ENCODE measurements at regions not wholly inside any gene's neighbourhood (a gene's known extent, or its start where the extent isn't known, plus 50 kb on each side); places are given as distances from the start of the nearest gene placed in this dataset.
A peak's percentile ranks its signal among the peaks of the same experiment; 100 is the strongest.

DNA sequence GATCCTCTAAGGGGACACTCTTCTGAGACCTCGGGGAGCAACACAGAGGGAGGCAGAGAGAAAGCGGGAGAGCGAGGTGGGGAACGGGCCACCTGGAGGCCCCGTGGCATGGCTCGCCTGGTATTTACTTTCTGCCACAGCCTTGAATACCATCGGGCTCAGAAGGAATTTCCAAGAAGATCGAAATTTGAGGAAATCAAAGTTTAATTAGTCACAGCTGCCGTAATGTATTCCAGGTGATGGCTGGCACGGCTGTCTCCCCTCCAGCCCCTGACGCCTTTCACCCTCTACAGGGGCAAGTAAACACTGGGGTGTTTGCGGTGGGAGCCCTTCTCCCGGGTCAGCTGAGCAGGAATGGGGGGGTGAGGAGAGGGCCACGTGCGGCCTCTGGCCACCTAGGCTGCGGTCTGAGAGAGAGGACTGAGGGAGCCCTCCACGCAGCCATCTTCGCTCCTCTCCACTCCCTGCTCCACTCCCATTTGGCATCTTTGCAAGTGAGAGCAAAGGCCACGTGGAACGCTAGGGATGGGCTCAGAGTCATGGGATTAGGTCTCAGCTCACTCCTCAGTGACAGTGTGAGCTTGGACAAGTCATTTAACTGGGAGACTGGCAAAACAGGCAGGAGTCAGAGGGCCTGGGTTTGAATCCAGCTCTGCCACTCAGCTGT, 125.2 kb downstream of the SYF2 start:
- H2BK5ac ChIP-seq (ENCODE audit: low read depth, low read length, poor library complexity, severe bottlenecking): no peak overlapping the region
- no peak overlapping the region for H3K27ac ChIP-seq (ENCODE audit: low read length, poor library complexity, severe bottlenecking)

DNA sequence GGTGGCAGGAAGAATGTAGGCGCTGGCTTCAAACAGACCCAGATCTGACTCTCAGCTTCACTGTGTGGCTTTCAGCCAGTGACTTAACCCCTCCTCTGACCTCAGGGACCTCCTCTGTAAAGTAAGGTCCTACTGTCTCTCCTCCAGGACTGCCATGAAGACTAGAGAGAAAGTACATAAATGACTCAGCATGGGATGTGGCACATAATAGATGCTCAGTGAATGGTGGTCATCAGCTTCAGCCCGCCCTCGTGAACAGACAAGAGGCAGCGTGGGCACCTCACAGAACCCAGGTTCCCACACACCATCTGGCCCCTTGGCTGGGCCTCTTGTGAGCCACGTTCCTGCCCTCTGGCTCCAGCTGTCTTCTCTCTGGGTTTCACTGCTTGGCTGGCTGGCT, 126.0 kb downstream of the SYF2 start:
- H3K79me1 ChIP-seq (replicated peaks; ENCODE audit: low read length, poor library complexity, severe bottlenecking): no peaks in the 10 kb centered on the region
- no peaks in the 10 kb centered on the region for H3K36me3 ChIP-seq (ENCODE audit: control insufficient read depth in 1 of 2, insufficient read depth in 2 of 2, low read depth in 1 of 2, low read length in 2 of 2)
- peaks cover 60 to 66% of the 10 kb centered on the region in 2 experiments for H3K27me3 ChIP-seq (ENCODE audit: control insufficient read depth in 1 of 2, insufficient read depth in 1 of 2, low read length in 2 of 2)

More for the DNA sequence above, 125.2 kb downstream of the SYF2 start:
- Histone ChIP-seq H4K8ac (ENCODE audit: low read length) (no peak overlapping the region), H4K91ac (ENCODE audit: low read length) (no peak overlapping the region), H2BK15ac (ENCODE audit: low read depth, poor library complexity, severe bottlenecking) (no peak overlapping the region), H3K9me3 (ENCODE audit: control insufficient read depth, low read length) (peaks cover 11% of the 10 kb centered on the region), H3K23ac (ENCODE audit: low read length in 2 of 2) (no peak overlapping the region), H2BK12ac (ENCODE audit: low read length in 2 of 2) (no peak overlapping the region), H3K27me3 (ENCODE audit: control insufficient read depth in 1 of 2, insufficient read depth in 1 of 2, low read length in 2 of 2) (peaks cover 62 to 65% of the 10 kb centered on the region in 2 experiments), H2BK120ac (ENCODE audit: low read depth, low read length) (no peak overlapping the region), H2AK5ac (ENCODE audit: low read length, severe bottlenecking) (no peak overlapping the region), H3K79me1 (replicated peaks; ENCODE audit: low read length, poor library complexity, severe bottlenecking) (no peaks in the 10 kb centered on the region), H3K4ac (ENCODE audit: low read depth in 1 of 2, low read length in 2 of 2) (no peak overlapping the region), H3K36me3 (ENCODE audit: control insufficient read depth in 1 of 2, insufficient read depth in 2 of 2, low read depth in 1 of 2, low read length in 2 of 2) (no peaks in the 10 kb centered on the region), H2AFZ (ENCODE audit: low read depth, low read length) (no peak overlapping the region), H3K4me1 (ENCODE audit: control insufficient read depth, insufficient read depth, low read depth, low read length) (peaks cover 6% of the 10 kb centered on the region), H3K14ac (ENCODE audit: low read length in 2 of 2) (no peak overlapping the region), H3K4me3 (ENCODE audit: insufficient read depth in 1 of 2, low read depth in 1 of 2, low read length in 2 of 2) (no peak overlapping the region), H3K9ac (ENCODE audit: low read length) (no peak overlapping the region), H3K4me2 (ENCODE audit: low read length, poor library complexity, severe bottlenecking) (no peak overlapping the region), H3K18ac (ENCODE audit: low read depth in 1 of 2, low read length in 2 of 2) (no peak overlapping the region)
- DNase-seq: no peak
- WGBS: 87% methylated on average over 20 of the region's 20 CpGs

GRCh38 chr1:25105836-25106235, 126.5 kb downstream of the SYF2 start:
- no peak overlapping the region for H2AK5ac ChIP-seq (ENCODE audit: low read length, severe bottlenecking)
- no peak overlapping the region for H3K4me2 ChIP-seq (ENCODE audit: low read length, poor library complexity, severe bottlenecking)
- H3K14ac ChIP-seq (ENCODE audit: low read length in 2 of 2): no peak overlapping the region
- no peak overlapping the region for H3K4ac ChIP-seq (ENCODE audit: low read depth in 1 of 2, low read length in 2 of 2)
- no peak overlapping the region for H3K27ac ChIP-seq (ENCODE audit: low read length, poor library complexity, severe bottlenecking)
- no peak overlapping the region for H4K8ac ChIP-seq (ENCODE audit: low read length)
- no peak overlapping the region for H4K91ac ChIP-seq (ENCODE audit: low read length)
- H3K18ac ChIP-seq (ENCODE audit: low read depth in 1 of 2, low read length in 2 of 2): no peak overlapping the region
- H2BK120ac ChIP-seq (ENCODE audit: low read depth, low read length): no peak overlapping the region
- no peak overlapping the region for H2AFZ ChIP-seq (ENCODE audit: low read depth, low read length)
- WGBS: 98% methylated on average over 3 of the region's 4 CpGs
- H3K79me1 ChIP-seq (replicated peaks; ENCODE audit: low read length, poor library complexity, severe bottlenecking): no peaks in the 10 kb centered on the region
- no peak for DNase-seq
- peaks cover 6% of the 10 kb centered on the region for H3K4me1 ChIP-seq (ENCODE audit: control insufficient read depth, insufficient read depth, low read depth, low read length)
- H2BK15ac ChIP-seq (ENCODE audit: low read depth, poor library complexity, severe bottlenecking): no peak overlapping the region
- peaks cover 57 to 66% of the 10 kb centered on the region in 2 experiments for H3K27me3 ChIP-seq (ENCODE audit: control insufficient read depth in 1 of 2, insufficient read depth in 1 of 2, low read length in 2 of 2)
- H3K9ac ChIP-seq (ENCODE audit: low read length): no peak overlapping the region
- H3K9me3 ChIP-seq (ENCODE audit: control insufficient read depth, low read length): peaks cover 11% of the 10 kb centered on the region
- no peak overlapping the region for H2BK5ac ChIP-seq (ENCODE audit: low read depth, low read length, poor library complexity, severe bottlenecking)
- H2BK12ac ChIP-seq (ENCODE audit: low read length in 2 of 2): no peak overlapping the region
- no peak overlapping the region for H3K4me3 ChIP-seq (ENCODE audit: insufficient read depth in 1 of 2, low read depth in 1 of 2, low read length in 2 of 2)
- no peaks in the 10 kb centered on the region for H3K36me3 ChIP-seq (ENCODE audit: control insufficient read depth in 1 of 2, insufficient read depth in 2 of 2, low read depth in 1 of 2, low read length in 2 of 2)
- H3K23ac ChIP-seq (ENCODE audit: low read length in 2 of 2): no peak overlapping the region

More for the DNA sequence above, 126.0 kb downstream of the SYF2 start:
- Histone ChIP-seq H2AFZ (ENCODE audit: low read depth, low read length) (no peak overlapping the region), H2BK15ac (ENCODE audit: low read depth, poor library complexity, severe bottlenecking) (no peak overlapping the region), H2BK5ac (ENCODE audit: low read depth, low read length, poor library complexity, severe bottlenecking) (no peak overlapping the region), H3K9me3 (ENCODE audit: control insufficient read depth, low read length) (peaks cover 11% of the 10 kb centered on the region), H3K18ac (ENCODE audit: low read depth in 1 of 2, low read length in 2 of 2) (no peak overlapping the region), H4K91ac (ENCODE audit: low read length) (no peak overlapping the region), H3K23ac (ENCODE audit: low read length in 2 of 2) (no peak overlapping the region), H3K4ac (ENCODE audit: low read depth in 1 of 2, low read length in 2 of 2) (no peak overlapping the region), H3K4me2 (ENCODE audit: low read length, poor library complexity, severe bottlenecking) (no peak overlapping the region), H3K4me3 (ENCODE audit: insufficient read depth in 1 of 2, low read depth in 1 of 2, low read length in 2 of 2) (no peak overlapping the region), H3K27ac (ENCODE audit: low read length, poor library complexity, severe bottlenecking) (no peak overlapping the region), H2AK5ac (ENCODE audit: low read length, severe bottlenecking) (no peak overlapping the region), H3K4me1 (ENCODE audit: control insufficient read depth, insufficient read depth, low read depth, low read length) (peaks cover 6% of the 10 kb centered on the region), H2BK120ac (ENCODE audit: low read depth, low read length) (no peak overlapping the region), H2BK12ac (ENCODE audit: low read length in 2 of 2) (no peak overlapping the region), H3K9ac (ENCODE audit: low read length) (no peak overlapping the region), H4K8ac (ENCODE audit: low read length) (no peak overlapping the region), H3K14ac (ENCODE audit: low read length in 2 of 2) (no peak overlapping the region)
- 80% methylated on average over 5 of the region's 5 CpGs for WGBS
- peak; percentile 6 for DNase-seq

GRCh38 chr1:25104932-25105561, 127.3 kb downstream of the SYF2 start:
- Histone ChIP-seq H3K4me3 (ENCODE audit: insufficient read depth in 1 of 2, low read depth in 1 of 2, low read length in 2 of 2) (no peak overlapping the region), H3K9ac (ENCODE audit: low read length) (no peak overlapping the region), H3K9me3 (ENCODE audit: control insufficient read depth, low read length) (peaks cover 11% of the 10 kb centered on the region), H4K8ac (ENCODE audit: low read length) (no peak overlapping the region), H3K4me2 (ENCODE audit: low read length, poor library complexity, severe bottlenecking) (no peak overlapping the region), H3K36me3 (ENCODE audit: control insufficient read depth in 1 of 2, insufficient read depth in 2 of 2, low read depth in 1 of 2, low read length in 2 of 2) (no peaks in the 10 kb centered on the region), H3K23ac (ENCODE audit: low read length in 2 of 2) (no peak overlapping the region), H3K79me1 (replicated peaks; ENCODE audit: low read length, poor library complexity, severe bottlenecking) (no peaks in the 10 kb centered on the region), H3K27ac (ENCODE audit: low read length, poor library complexity, severe bottlenecking) (no peak overlapping the region), H3K14ac (ENCODE audit: low read length in 2 of 2) (no peak overlapping the region), H3K27me3 (ENCODE audit: control insufficient read depth in 1 of 2, insufficient read depth in 1 of 2, low read length in 2 of 2) (peaks cover 57 to 66% of the 10 kb centered on the region in 2 experiments), H2AFZ (ENCODE audit: low read depth, low read length) (no peak overlapping the region), H3K4ac (ENCODE audit: low read depth in 1 of 2, low read length in 2 of 2) (no peak overlapping the region), H4K91ac (ENCODE audit: low read length) (no peak overlapping the region), H3K18ac (ENCODE audit: low read depth in 1 of 2, low read length in 2 of 2) (no peak overlapping the region), H2BK120ac (ENCODE audit: low read depth, low read length) (no peak overlapping the region), H2AK5ac (ENCODE audit: low read length, severe bottlenecking) (no peak overlapping the region), H2BK12ac (ENCODE audit: low read length in 2 of 2) (no peak overlapping the region), H3K4me1 (ENCODE audit: control insufficient read depth, insufficient read depth, low read depth, low read length) (peaks cover 6% of the 10 kb centered on the region), H2BK15ac (ENCODE audit: low read depth, poor library complexity, severe bottlenecking) (no peak overlapping the region), H2BK5ac (ENCODE audit: low read depth, low read length, poor library complexity, severe bottlenecking) (no peak overlapping the region)
- no peak for DNase-seq
- 71% methylated on average over 1 of the region's 1 CpG for WGBS

Measured in mesenchymal stem cell (in vitro differentiated cells and primary cell).